Body of pancreas (tissue), 4 donors: ENCODE measurements at regions not wholly inside any gene's neighbourhood (a gene's known extent, or its start where the extent isn't known, plus 50 kb on each side); places are given as distances from the start of the nearest gene placed in this dataset.

ENCODE experiments used
- ATAC-seq: fragments of 150-250 bp; one replicate; pipeline ENCODE4 v1.9.1; 2016
- DNase-seq, 4 donors: peaks; one replicate each; pipeline ENCODE4 v3.0.0-alpha.2; 2019
- H3K27ac ChIP-seq, 4 donors: fragments of 200-600 bp; sonication (generic); 1 replicate in 3 of 4; 2 replicates in 1 of 4; pipeline versions ENCODE4 v1.5.1 to v1.6.1; 2016 to 2019; ENCODE audit warnings: mild to moderate bottlenecking in 1 of 4, mixed read lengths in 1 of 4, moderate library complexity in 1 of 4
- H3K27me3 ChIP-seq, 2 donors: fragments of 200-600 bp; sonication (generic); one replicate each; pipeline ENCODE4 v1.6.0; 2016; ENCODE audit warnings: mild to moderate bottlenecking in 1 of 2
- H3K36me3 ChIP-seq, 2 donors: fragments of 200-600 bp; sonication (generic); replicated peaks in 1 of 2; 2 replicates each; pipeline ENCODE4 v1.5.1; 2016; ENCODE audit warnings: low read depth in 2 of 2; ENCODE audit not compliant: insufficient read depth in 1 of 2
- H3K4me1 ChIP-seq: fragments of 200-600 bp; sonication (generic); one replicate; pipeline ENCODE4 v1.6.0; 2016
- H3K4me3 ChIP-seq, 2 donors: fragments of 200-600 bp; sonication (generic); 1 replicate in 1 of 2; 2 replicates in 1 of 2; pipeline ENCODE4 v1.5.1; 2016 to 2019
- H3K9me3 ChIP-seq, 3 donors: fragments of 200-600 bp; sonication (generic); 1 replicate in 2 of 3; 2 replicates in 1 of 3; pipeline ENCODE4 v1.5.1; 2016
- CTCF ChIP-seq, 7 experiments: fragments of 450-650 bp in 4 of 7; fragments of 200-600 bp in 3 of 7; sonication (generic) in 3 of 7; IDR thresholded peaks; one replicate each; pipeline ENCODE4 v1.5.1; 2016 to 2019; ENCODE audit warnings: antibody characterized with exemption in 7 of 7
- POLR2A ChIP-seq, 3 donors: fragments of 450-650 bp; IDR thresholded peaks; one replicate each; pipeline ENCODE4 v1.6.1; 2016; ENCODE audit warnings: antibody characterized with exemption in 3 of 3, mild to moderate bottlenecking in 2 of 3
- WGBS, 2 donors: methylation state at CpG; one replicate each; pipeline ENCODE4 v1.1.5; 2017; 5-methylcytosine and 5-hydroxymethylcytosine counted together
- intact Hi-C: fragments of 100-400 bp; cut with DNase I; formaldehyde crosslinking; loops from one replicate; pipeline ENCODE4 v1.15.1; 2023

- Histone ChIP-seq H3K27me3 (no peaks in the 10 kb centered on the region), H3K27ac (no peak overlapping the region), H3K36me3 (no peaks in the 10 kb centered on the region), H3K4me1 (no peaks in the 10 kb centered on the region), H3K4me3 (no peak overlapping the region), H3K9me3 (no peaks in the 10 kb centered on the region)
- DNase-seq (peak in 1 of 4 donors; percentile 9), ATAC-seq (no peak)
- intact Hi-C loops, result no loop called here
- TF ChIP-seq POLR2A (IDR thresholded peaks at IDR 0.05) (no peak), CTCF (IDR thresholded peaks at IDR 0.05) (peak in 3 of 7 experiments; percentile 10 to 22 (median 13))
Observed at GRCh38 chr3:82410366-82410765, 648.9 kb upstream of the GBE1 start.

DNA sequence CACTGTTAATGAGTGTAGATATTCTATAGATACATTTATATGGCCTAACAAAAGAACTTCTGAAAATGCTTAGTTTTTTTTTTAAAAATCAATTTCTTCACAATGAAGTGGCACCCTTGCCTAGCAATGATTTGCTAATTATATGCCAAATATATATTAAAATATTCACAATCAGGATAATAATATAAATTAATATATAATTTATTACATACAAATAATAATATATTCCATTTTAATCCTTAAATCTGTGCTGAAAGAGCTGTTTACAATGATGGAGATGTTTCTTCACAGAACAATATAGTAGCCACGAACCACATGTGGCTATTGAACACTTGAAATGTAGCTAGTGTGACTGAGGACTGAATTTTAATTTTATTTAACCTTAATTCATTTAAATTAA lies 648.4 kb upstream of the GBE1 start:
- DNase-seq (no peak), ATAC-seq (no peak)
- Histone ChIP-seq H3K36me3 (no peaks in the 10 kb centered on the region), H3K27me3 (no peaks in the 10 kb centered on the region), H3K9me3 (no peaks in the 10 kb centered on the region), H3K4me1 (no peaks in the 10 kb centered on the region), H3K4me3 (no peak overlapping the region), H3K27ac (no peak overlapping the region)
- no peak for TF ChIP-seq CTCF (IDR thresholded peaks at IDR 0.05)
- TF ChIP-seq POLR2A (IDR thresholded peaks at IDR 0.05), result no peak
- 65 to 83% methylated on average over 1 of the region's 1 CpG for whole genome bisulfite sequencing, 2 donors
- intact Hi-C loops, result no loop called here

GRCh38 chr3:82392203-82392775 lies 630.8 kb upstream of the GBE1 start:
- TF ChIP-seq CTCF (IDR thresholded peaks at IDR 0.05), result no peak
- TF ChIP-seq POLR2A (IDR thresholded peaks at IDR 0.05), result no peak
- no peaks in the 10 kb centered on the region for H3K9me3 ChIP-seq
- DNase-seq (no peak), ATAC-seq (no peak)
- H3K27ac ChIP-seq, result no peak overlapping the region
- intact Hi-C loops, result no loop called here
- H3K4me1 ChIP-seq, result no peaks in the 10 kb centered on the region
- H3K36me3 ChIP-seq, result no peaks in the 10 kb centered on the region
- H3K4me3 ChIP-seq, result no peak overlapping the region
- H3K27me3 ChIP-seq, result no peaks in the 10 kb centered on the region

DNA sequence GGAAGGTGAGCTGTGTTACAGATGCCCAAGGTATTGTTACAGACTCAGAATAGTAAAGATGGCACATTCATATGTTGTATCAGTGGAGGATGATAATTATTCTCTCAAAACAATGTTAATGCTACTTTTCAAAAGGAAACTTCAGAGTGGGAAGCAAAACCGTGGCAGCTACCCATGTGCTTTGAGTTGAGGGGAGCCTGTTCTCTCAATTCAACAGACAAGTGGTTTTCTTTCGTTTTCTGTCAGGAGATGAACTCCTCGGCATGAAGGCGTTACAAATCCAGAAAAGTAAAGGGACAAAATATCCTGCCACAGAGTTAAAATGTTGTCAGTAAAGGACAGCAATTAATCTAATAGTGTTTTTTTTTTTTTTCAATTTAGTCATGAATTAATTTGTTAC lies 629.4 kb upstream of the GBE1 start:
- no peak for ATAC-seq
- Histone ChIP-seq H3K27ac (no peak overlapping the region), H3K36me3 (no peaks in the 10 kb centered on the region), H3K27me3 (no peaks in the 10 kb centered on the region), H3K9me3 (no peaks in the 10 kb centered on the region), H3K4me3 (no peak overlapping the region), H3K4me1 (no peaks in the 10 kb centered on the region)
- TF ChIP-seq CTCF (IDR thresholded peaks at IDR 0.05) (no peak), POLR2A (IDR thresholded peaks at IDR 0.05) (no peak)
- intact Hi-C loops, result no loop called here
- DNase-seq, result no peak
- WGBS, 2 donors, result 64 to 72% methylated on average over 4 of the region's 4 CpGs

DNA sequence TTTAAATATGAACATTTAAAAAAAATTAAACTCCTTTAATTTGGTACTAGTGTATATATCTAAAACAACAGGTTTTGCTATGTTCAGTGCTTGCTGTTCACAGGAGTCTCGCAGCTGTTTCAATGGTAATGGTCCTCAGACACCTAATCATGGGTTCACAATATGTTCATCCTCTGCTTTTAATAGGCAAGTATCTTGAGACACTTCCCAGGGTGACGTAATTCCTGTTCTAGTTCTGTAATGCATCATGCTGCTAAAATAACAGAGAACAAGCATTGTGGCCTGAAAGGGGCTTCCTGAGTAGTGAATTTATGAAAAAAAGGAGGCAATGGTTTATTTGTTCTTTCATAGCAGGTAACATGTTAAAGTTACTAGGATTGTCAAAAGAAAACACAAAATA lies 625.2 kb upstream of the GBE1 start:
- TF ChIP-seq POLR2A (IDR thresholded peaks at IDR 0.05) (no peak), CTCF (IDR thresholded peaks at IDR 0.05) (no peak)
- DNase-seq, result no peak
- Histone ChIP-seq H3K4me3 (no peak overlapping the region), H3K9me3 (no peaks in the 10 kb centered on the region), H3K36me3 (no peaks in the 10 kb centered on the region), H3K4me1 (no peaks in the 10 kb centered on the region), H3K27ac (no peak overlapping the region), H3K27me3 (no peaks in the 10 kb centered on the region)
- ATAC-seq, result no peak
- intact Hi-C loops, result no loop called here
- WGBS, 2 donors, result 58 to 61% methylated on average over 2 of the region's 2 CpGs
